H1 (cell line): ENCODE measurements at regions not wholly inside any gene's neighbourhood (a gene's known extent, or its start where the extent isn't known, plus 50 kb on each side); places are given as distances from the start of the nearest gene placed in this dataset.

ENCODE experiments used
- CTCF ChIA-PET: fragments of 300-600 bp; sonication (Branson Sonifier 250); formaldehyde crosslinking; loops from one replicate; lab custom pipeline; 2021; ENCODE audit not compliant: partially characterized antibody; lab: Charles Lee
- POLR2A ChIA-PET: fragments of 300-600 bp; sonication (Branson Sonifier 250); formaldehyde crosslinking; loops from one replicate; lab custom pipeline; 2021; ENCODE audit warnings: inconsistent platforms; ENCODE audit not compliant: partially characterized antibody; lab: Charles Lee
- DNase-seq, 2 experiments: peaks; one replicate each; pipeline versions ENCODE4 v3.0.0 to v3.0.0-alpha.2; 2010 to 2022; ENCODE audit warnings: low spot score in 2 of 2, low read depth in 1 of 2, mixed read lengths in 1 of 2
- FAIRE-seq: peaks from 2 replicates; lab custom pipeline; 2011; peaks lifted over from hg19 to GRCh38; lab: Jason Lieb, UNC
- H2AFZ ChIP-seq: 2 replicates; pipeline ENCODE4 v1.8.1; 2012; ENCODE audit warnings: low read length, inconsistent platforms
- H2AK5ac ChIP-seq: 2 replicates; pipeline ENCODE4 v1.6.1; 2013; ENCODE audit warnings: low read depth, low read length
- H2BK120ac ChIP-seq: replicated peaks from 2 replicates; pipeline ENCODE3; 2013; ENCODE audit warnings: low read depth, low read length, inconsistent platforms
- H2BK12ac ChIP-seq: 2 replicates; pipeline ENCODE4 v1.6.1; 2013; ENCODE audit warnings: low read depth, low read length
- H2BK15ac ChIP-seq: 2 replicates; pipeline ENCODE4 v1.6.1; 2013; ENCODE audit warnings: low read length
- H2BK20ac ChIP-seq: 2 replicates; pipeline ENCODE4 v1.6.1; 2013; ENCODE audit warnings: low read length
- H2BK5ac ChIP-seq: 2 replicates; pipeline ENCODE4 v1.6.1; 2013; ENCODE audit warnings: low read depth, low read length
- H3K14ac ChIP-seq: 2 replicates; pipeline ENCODE4 v1.6.1; 2013; ENCODE audit warnings: inconsistent platforms; ENCODE audit not compliant: insufficient read length
- H3K18ac ChIP-seq: 2 replicates; pipeline ENCODE4 v1.6.1; 2013; ENCODE audit warnings: low read length; ENCODE audit errors: extremely low read depth
- H3K23ac ChIP-seq: 2 replicates; pipeline ENCODE4 v1.6.1; 2013; ENCODE audit warnings: inconsistent platforms; ENCODE audit not compliant: insufficient read length
- H3K23me2 ChIP-seq: 2 replicates; pipeline ENCODE4 v1.6.1; 2013; ENCODE audit warnings: low read depth, low read length
- H3K27ac ChIP-seq: 2 replicates; pipeline ENCODE4 v1.6.1; 2011; ENCODE audit warnings: low read depth, low read length, inconsistent platforms
- H3K27me3 ChIP-seq, 4 experiments: replicated peaks in 1 of 4; 1 replicate in 1 of 4; 2 replicates in 3 of 4; pipeline versions ENCODE4 v1.6.1 to v1.8.1; 2011 to 2013; ENCODE audit warnings: low read length in 3 of 4, mild to moderate bottlenecking in 3 of 4, inconsistent platforms in 2 of 4, mixed read lengths in 2 of 4, moderate library complexity in 1 of 4; ENCODE audit not compliant: control insufficient read depth in 3 of 4, insufficient read depth in 3 of 4; ENCODE audit errors: extremely low read depth in 1 of 4
- H3K36me3 ChIP-seq, 4 experiments: 2 replicates each; pipeline versions ENCODE4 v1.6.1 to v1.8.1; 2011 to 2013; ENCODE audit warnings: mild to moderate bottlenecking in 4 of 4, low read length in 3 of 4, moderate library complexity in 2 of 4, control low read depth in 1 of 4, inconsistent platforms in 1 of 4; ENCODE audit not compliant: insufficient read depth in 4 of 4, control insufficient read depth in 2 of 4
- H3K4ac ChIP-seq: replicated peaks from 2 replicates; pipeline ENCODE3; 2013; ENCODE audit warnings: low read length, low read depth, mixed read lengths, inconsistent platforms; ENCODE audit not compliant: insufficient read length
- H3K4me1 ChIP-seq, 4 experiments: replicated peaks in 1 of 4; 1 replicate in 1 of 4; 2 replicates in 3 of 4; pipeline versions ENCODE4 v1.6.1 to v1.8.1; 2011 to 2013; ENCODE audit warnings: low read length in 3 of 4, inconsistent platforms in 2 of 4, mixed read lengths in 1 of 4; ENCODE audit not compliant: insufficient read depth in 4 of 4, control insufficient read depth in 3 of 4
- H3K4me2 ChIP-seq, 2 experiments: 2 replicates each; pipeline versions ENCODE4 v1.6.1 to v1.8.1; 2011 to 2013; ENCODE audit warnings: low read depth in 2 of 2, low read length in 2 of 2, control low read depth in 1 of 2, inconsistent platforms in 1 of 2, mild to moderate bottlenecking in 1 of 2; ENCODE audit not compliant: insufficient read depth in 1 of 2
- H3K4me3 ChIP-seq, 4 experiments: fragments of 200-600, 300-600 bp in 1 of 4; sonication (generic), shearing (Covaris generic), sonication (Bioruptor Twin) in 1 of 4; 2 replicates each; pipeline versions ENCODE4 v1.5.1 to v1.8.1; 2011 to 2016; ENCODE audit warnings: low read length in 4 of 4, low read depth in 3 of 4, control low read depth in 2 of 4, inconsistent platforms in 2 of 4, mild to moderate bottlenecking in 2 of 4, mixed read lengths in 1 of 4, moderate library complexity in 1 of 4; ENCODE audit not compliant: insufficient read depth in 2 of 4; ENCODE audit errors: extremely low read depth in 1 of 4
- H3K56ac ChIP-seq: replicated peaks from 2 replicates; pipeline ENCODE3; 2013; ENCODE audit warnings: low read depth, mild to moderate bottlenecking, mixed read lengths, low read length, inconsistent platforms; ENCODE audit not compliant: insufficient read length
- H3K79me1 ChIP-seq: 2 replicates; pipeline ENCODE4 v1.6.1; 2013; ENCODE audit warnings: low read depth, low read length, control low read depth
- H3K79me2 ChIP-seq, 2 experiments: 2 replicates each; pipeline versions ENCODE4 v1.6.1 to v1.8.1; 2012 to 2013; ENCODE audit warnings: low read length in 2 of 2, mild to moderate bottlenecking in 2 of 2, inconsistent platforms in 1 of 2; ENCODE audit not compliant: insufficient read depth in 2 of 2, control insufficient read depth in 1 of 2
- H3K9ac ChIP-seq, 4 experiments: replicated peaks in 1 of 4; 1 replicate in 1 of 4; 2 replicates in 3 of 4; pipeline versions ENCODE4 v1.6.1 to v1.8.1; 2011 to 2013; ENCODE audit warnings: low read depth in 3 of 4, low read length in 3 of 4, control low read depth in 2 of 4, mild to moderate bottlenecking in 2 of 4, moderate library complexity in 2 of 4, inconsistent platforms in 1 of 4; ENCODE audit errors: extremely low read depth in 1 of 4
- H3K9me3 ChIP-seq, 2 experiments: 2 replicates each; pipeline versions ENCODE4 v1.6.1 to v1.8.1; 2012 to 2013; ENCODE audit warnings: mild to moderate bottlenecking in 2 of 2, moderate library complexity in 2 of 2, control low read depth in 1 of 2, inconsistent platforms in 1 of 2, low read depth in 1 of 2, low read length in 1 of 2, mixed read lengths in 1 of 2; ENCODE audit not compliant: insufficient read depth in 2 of 2
- H4K20me1 ChIP-seq, 2 experiments: replicated peaks in 1 of 2; 2 replicates each; pipeline versions ENCODE3 to v1.8.1; 2011 to 2013; ENCODE audit warnings: inconsistent platforms in 2 of 2, low read length in 2 of 2, mild to moderate bottlenecking in 1 of 2; ENCODE audit not compliant: insufficient read depth in 2 of 2, control insufficient read depth in 1 of 2
- H4K5ac ChIP-seq: 2 replicates; pipeline ENCODE4 v1.6.1; 2013; ENCODE audit warnings: low read length, low read depth, mixed read lengths, inconsistent platforms; ENCODE audit not compliant: insufficient read length
- H4K8ac ChIP-seq: 2 replicates; pipeline ENCODE4 v1.8.0; 2013; ENCODE audit warnings: mild to moderate bottlenecking, moderate library complexity, low read length, inconsistent platforms; ENCODE audit not compliant: insufficient read depth; ENCODE audit errors: extremely low read depth
- H4K91ac ChIP-seq: replicated peaks from 2 replicates; pipeline ENCODE3; 2013; ENCODE audit warnings: low read length, mixed read lengths, inconsistent platforms; ENCODE audit not compliant: insufficient read length
- ATF2 ChIP-seq: IDR thresholded peaks from 2 replicates; pipeline ENCODE4 v1.6.1; 2012; ENCODE audit warnings: low read length, inconsistent platforms
- CBX8 ChIP-seq: fragments of 300-800, 300-1000 bp; sonication (generic); IDR thresholded peaks from 2 replicates; pipeline ENCODE4 v1.7.1; 2016; ENCODE audit warnings: low read depth, low read length, borderline replicate concordance
- CEBPB ChIP-seq: IDR thresholded peaks from 2 replicates; pipeline ENCODE4 v1.6.1; 2012; ENCODE audit warnings: low read depth, low read length
- CREB1 ChIP-seq: IDR thresholded peaks from 2 replicates; pipeline ENCODE4 v1.6.1; 2012; ENCODE audit warnings: inconsistent platforms
- POLR2A ChIP-seq, 2 experiments: IDR thresholded peaks; 1 replicate in 1 of 2; 2 replicates in 1 of 2; pipeline ENCODE4 v1.6.1; 2011; ENCODE audit warnings: low read depth in 2 of 2, low read length in 2 of 2, mild to moderate bottlenecking in 2 of 2; ENCODE audit errors: control extremely low read depth in 1 of 2
- RBBP5 ChIP-seq: IDR thresholded peaks from 2 replicates; pipeline ENCODE4 v1.7.1; 2012; ENCODE audit warnings: low read depth, mild to moderate bottlenecking, inconsistent platforms, low read length, moderate library complexity, borderline replicate concordance
- RNF2 ChIP-seq: fragments of 200-900, 300-1000 bp; sonication (generic); IDR thresholded peaks from 2 replicates; pipeline ENCODE4 v1.7.1; 2016; ENCODE audit warnings: borderline replicate concordance, low read depth, mild to moderate bottlenecking, antibody characterized with exemption, low read length; ENCODE audit not compliant: poor library complexity, severe bottlenecking; ENCODE audit errors: missing control alignments
- RXRA ChIP-seq: IDR thresholded peaks from 2 replicates; pipeline ENCODE4 v1.6.1; 2011; ENCODE audit warnings: low read depth, mild to moderate bottlenecking, low read length, moderate library complexity; ENCODE audit not compliant: insufficient read depth
- SIRT6 ChIP-seq: IDR thresholded peaks from one replicate; pipeline ENCODE4 v1.7.1; 2012; ENCODE audit warnings: low read length, inconsistent platforms
- TBP ChIP-seq: IDR thresholded peaks from 2 replicates; pipeline ENCODE4 v1.6.1; 2011; ENCODE audit warnings: low read depth, low read length, improper control_type of control experiment
- TCF12 ChIP-seq: IDR thresholded peaks from 2 replicates; pipeline ENCODE4 v1.6.1; 2011; ENCODE audit warnings: low read depth, mild to moderate bottlenecking, low read length
- WGBS, 2 experiments: shearing (Covaris generic) in 1 of 2; methylation state at CpG; one replicate each; pipeline versions ENCODE4 v1.1.6 to v1.1.7; 2013 to 2015; ENCODE audit warnings: low lambda C conversion rate in 2 of 2, mixed read lengths in 2 of 2, inconsistent platforms in 1 of 2, low coverage in 1 of 2, missing lambda C conversion rate in 1 of 2; ENCODE audit not compliant: insufficient replicate concordance in 2 of 2, insufficient coverage in 1 of 2, insufficient read length in 1 of 2; ENCODE audit errors: extremely low coverage in 1 of 2, missing lambda C conversion rate in 1 of 2; 5-methylcytosine and 5-hydroxymethylcytosine counted together

GRCh38 chr18:22607284-22607635, 189.5 kb upstream of the CTAGE1 start:
- 91% methylated on average over 6 of the region's 6 CpGs; no CpG with 5 or more reads in 1 of the 2 experiments for WGBS, 2 experiments
- H4K5ac ChIP-seq, result no peak overlapping the region
- no peak overlapping the region for H3K56ac ChIP-seq
- POLR2A ChIA-PET, result no interaction called here
- no peaks in the 10 kb centered on the region for H3K9me3 ChIP-seq
- no peak overlapping the region for H3K4ac ChIP-seq
- peaks cover 0 to 6% (median 2%) of the 10 kb centered on the region in 4 experiments; a peak in 4 of 7 replicates for H3K4me1 ChIP-seq
- no peaks in the 10 kb centered on the region for H3K27me3 ChIP-seq
- no peaks in the 10 kb centered on the region for H3K79me2 ChIP-seq
- H3K23me2 ChIP-seq, result no peaks in the 10 kb centered on the region
- H3K18ac ChIP-seq, result no peak overlapping the region
- no peak for DNase-seq
- no peak overlapping the region for H2BK120ac ChIP-seq
- H2BK20ac ChIP-seq, result no peak overlapping the region
- no peak overlapping the region for H2AK5ac ChIP-seq
- no peak overlapping the region for H4K8ac ChIP-seq
- no peak overlapping the region for H3K4me2 ChIP-seq
- H3K27ac ChIP-seq, result no peak overlapping the region
- no peak for FAIRE-seq
- no peak overlapping the region for H3K14ac ChIP-seq
- H2BK12ac ChIP-seq, result no peak overlapping the region; the same call in 1 of the 2 replicates
- H4K20me1 ChIP-seq, result no peaks in the 10 kb centered on the region
- no peak overlapping the region for H3K4me3 ChIP-seq
- no peak overlapping the region for H2BK15ac ChIP-seq
- no peak overlapping the region for H2AFZ ChIP-seq
- TF ChIP-seq CEBPB, result no peak
- TF ChIP-seq RXRA, result no peak
- TF ChIP-seq CBX8, result no peak
- no peak for TF ChIP-seq RNF2
- no peak for TF ChIP-seq RBBP5
- TF ChIP-seq SIRT6, result no peak
- TF ChIP-seq TCF12, result no peak
- TF ChIP-seq POLR2A (IDR thresholded peaks at IDR 0.05; ENCODE audit: control extremely low read depth in 1 of 2, low read depth in 2 of 2, low read length in 2 of 2), result no peak
- no peak for TF ChIP-seq TBP
- TF ChIP-seq ATF2, result no peak
- TF ChIP-seq CREB1, result no peak
- TF ChIP-seq, all 59 proteins: peak for 0
- H3K36me3 ChIP-seq, result no peaks in the 10 kb centered on the region
- no peak overlapping the region for H3K9ac ChIP-seq
- no peaks in the 10 kb centered on the region for H3K79me1 ChIP-seq
- CTCF ChIA-PET, result no interaction called here
- no peak overlapping the region for H2BK5ac ChIP-seq
- no peak overlapping the region for H4K91ac ChIP-seq
- no peak overlapping the region for H3K23ac ChIP-seq
